GM12878 (cell line): ENCODE measurements at regions not wholly inside any gene's neighbourhood (a gene's known extent, or its start where the extent isn't known, plus 50 kb on each side); places are given as distances from the start of the nearest gene placed in this dataset.

Experiments
- CBX5 ChIP-seq: sonication (generic); IDR thresholded peaks from 2 replicates; pipeline ENCODE4 v1.6.1; 2016; ENCODE audit warnings: low read depth, moderate library complexity, mild to moderate bottlenecking, inconsistent platforms
- EGR1 ChIP-seq, 2 experiments: IDR thresholded peaks; 1 replicate in 1 of 2; 2 replicates in 1 of 2; pipeline ENCODE4 v1.6.1; 2011 to 2012; ENCODE audit warnings: low read depth in 2 of 2, low read length in 2 of 2, borderline replicate concordance in 1 of 2, mild to moderate bottlenecking in 1 of 2, moderate library complexity in 1 of 2
- FOXK2 ChIP-seq: fragments of 450-650 bp; IDR thresholded peaks from 2 replicates; pipeline ENCODE4 v1.6.1; 2017; ENCODE audit warnings: mild to moderate bottlenecking, moderate library complexity
- MXI1 ChIP-seq: fragments of 150-350 bp; IDR thresholded peaks from 2 replicates; pipeline ENCODE4 v1.6.1; 2011; ENCODE audit warnings: low read depth, mild to moderate bottlenecking, inconsistent platforms, low read length, improper control_type of control experiment
- POLR2A ChIP-seq: IDR thresholded peaks from 2 replicates; pipeline ENCODE4 v1.6.1; 2011; ENCODE audit warnings: low read depth, mild to moderate bottlenecking, low read length
- SMC3 ChIP-seq: IDR thresholded peaks from 2 replicates; pipeline ENCODE4 v1.6.1; 2011; ENCODE audit warnings: low read length, improper control_type of control experiment, borderline replicate concordance
- TAF1 ChIP-seq: IDR thresholded peaks from 2 replicates; pipeline ENCODE4 v1.6.1; 2011; ENCODE audit warnings: mild to moderate bottlenecking, low read depth, low read length, borderline replicate concordance
- TF ChIP-seq, protein P1 (sequence below), 3 experiments: IDR thresholded peaks in 2 of 3; conservative IDR thresholded peaks in 1 of 3; 2 replicates each; pipeline ENCODE4 v1.5.1; 2011; ENCODE audit warnings: low read depth in 3 of 3, low read length in 3 of 3, mild to moderate bottlenecking in 3 of 3, control low read depth in 2 of 3, moderate library complexity in 2 of 3, inconsistent platforms in 1 of 3, mixed read lengths in 1 of 3; ENCODE audit not compliant: control insufficient read depth in 2 of 3, insufficient read depth in 1 of 3; ENCODE audit errors: extremely low read depth in 1 of 3
- TF ChIP-seq, protein P2 (sequence below): IDR thresholded peaks from 2 replicates; pipeline ENCODE4 v1.6.1; 2012; ENCODE audit warnings: low read depth, low read length, improper control_type of control experiment
- TF ChIP-seq, protein P3 (sequence below): IDR thresholded peaks from 2 replicates; pipeline ENCODE4 v1.6.1; 2012; ENCODE audit warnings: low read depth, low read length, improper control_type of control experiment

DNA sequence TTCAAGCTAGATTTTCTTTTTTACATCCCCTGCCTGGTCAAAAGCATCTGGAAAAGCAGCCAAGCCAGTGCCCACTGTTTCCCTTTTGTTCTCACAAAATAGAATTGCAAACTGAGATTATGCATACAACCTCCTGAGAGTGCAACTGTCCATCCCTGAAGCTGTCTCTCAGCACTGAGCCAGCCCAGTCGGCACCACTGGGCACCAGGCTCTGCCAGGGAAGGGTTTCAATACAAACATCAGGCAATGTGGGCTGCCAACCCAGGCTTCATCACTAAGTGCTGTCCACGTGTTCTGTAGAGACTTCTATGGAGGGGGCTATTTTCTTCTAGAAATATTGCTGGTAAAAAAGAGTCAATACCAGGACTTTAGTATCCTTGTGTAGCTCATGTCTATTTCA is 356.3 kb upstream of the TBL1XR1 start:
- no peak for TF ChIP-seq TAF1
- no peak for TF ChIP-seq SMC3
- TF ChIP-seq, protein P1, sequence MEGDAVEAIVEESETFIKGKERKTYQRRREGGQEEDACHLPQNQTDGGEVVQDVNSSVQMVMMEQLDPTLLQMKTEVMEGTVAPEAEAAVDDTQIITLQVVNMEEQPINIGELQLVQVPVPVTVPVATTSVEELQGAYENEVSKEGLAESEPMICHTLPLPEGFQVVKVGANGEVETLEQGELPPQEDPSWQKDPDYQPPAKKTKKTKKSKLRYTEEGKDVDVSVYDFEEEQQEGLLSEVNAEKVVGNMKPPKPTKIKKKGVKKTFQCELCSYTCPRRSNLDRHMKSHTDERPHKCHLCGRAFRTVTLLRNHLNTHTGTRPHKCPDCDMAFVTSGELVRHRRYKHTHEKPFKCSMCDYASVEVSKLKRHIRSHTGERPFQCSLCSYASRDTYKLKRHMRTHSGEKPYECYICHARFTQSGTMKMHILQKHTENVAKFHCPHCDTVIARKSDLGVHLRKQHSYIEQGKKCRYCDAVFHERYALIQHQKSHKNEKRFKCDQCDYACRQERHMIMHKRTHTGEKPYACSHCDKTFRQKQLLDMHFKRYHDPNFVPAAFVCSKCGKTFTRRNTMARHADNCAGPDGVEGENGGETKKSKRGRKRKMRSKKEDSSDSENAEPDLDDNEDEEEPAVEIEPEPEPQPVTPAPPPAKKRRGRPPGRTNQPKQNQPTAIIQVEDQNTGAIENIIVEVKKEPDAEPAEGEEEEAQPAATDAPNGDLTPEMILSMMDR (IDR thresholded peaks at IDR 0.05 in 2 of 3, conservative IDR thresholded peaks at IDR 0.05 in 1 of 3; ENCODE audit: control insufficient read depth in 2 of 3, extremely low read depth in 1 of 3, insufficient read depth in 1 of 3, low read depth in 3 of 3, low read length in 3 of 3), result no peak
- TF ChIP-seq, protein P2, sequence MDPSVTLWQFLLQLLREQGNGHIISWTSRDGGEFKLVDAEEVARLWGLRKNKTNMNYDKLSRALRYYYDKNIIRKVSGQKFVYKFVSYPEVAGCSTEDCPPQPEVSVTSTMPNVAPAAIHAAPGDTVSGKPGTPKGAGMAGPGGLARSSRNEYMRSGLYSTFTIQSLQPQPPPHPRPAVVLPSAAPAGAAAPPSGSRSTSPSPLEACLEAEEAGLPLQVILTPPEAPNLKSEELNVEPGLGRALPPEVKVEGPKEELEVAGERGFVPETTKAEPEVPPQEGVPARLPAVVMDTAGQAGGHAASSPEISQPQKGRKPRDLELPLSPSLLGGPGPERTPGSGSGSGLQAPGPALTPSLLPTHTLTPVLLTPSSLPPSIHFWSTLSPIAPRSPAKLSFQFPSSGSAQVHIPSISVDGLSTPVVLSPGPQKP, result no peak
- TF ChIP-seq MXI1, result no peak
- no peak for TF ChIP-seq FOXK2
- TF ChIP-seq, protein P3, sequence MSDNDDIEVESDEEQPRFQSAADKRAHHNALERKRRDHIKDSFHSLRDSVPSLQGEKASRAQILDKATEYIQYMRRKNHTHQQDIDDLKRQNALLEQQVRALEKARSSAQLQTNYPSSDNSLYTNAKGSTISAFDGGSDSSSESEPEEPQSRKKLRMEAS, result no peak
- no peak for TF ChIP-seq CBX5
- no peak for TF ChIP-seq POLR2A
- TF ChIP-seq EGR1 (IDR thresholded peaks at IDR 0.05; ENCODE audit: borderline replicate concordance in 1 of 2, low read depth in 2 of 2, low read length in 2 of 2), result no peak
